ENCODE measurements at regions not wholly inside any gene's neighbourhood (a gene's known extent, or its start where the extent isn't known, plus 50 kb on each side); places are given as distances from the start of the nearest gene placed in this dataset.

DNA sequence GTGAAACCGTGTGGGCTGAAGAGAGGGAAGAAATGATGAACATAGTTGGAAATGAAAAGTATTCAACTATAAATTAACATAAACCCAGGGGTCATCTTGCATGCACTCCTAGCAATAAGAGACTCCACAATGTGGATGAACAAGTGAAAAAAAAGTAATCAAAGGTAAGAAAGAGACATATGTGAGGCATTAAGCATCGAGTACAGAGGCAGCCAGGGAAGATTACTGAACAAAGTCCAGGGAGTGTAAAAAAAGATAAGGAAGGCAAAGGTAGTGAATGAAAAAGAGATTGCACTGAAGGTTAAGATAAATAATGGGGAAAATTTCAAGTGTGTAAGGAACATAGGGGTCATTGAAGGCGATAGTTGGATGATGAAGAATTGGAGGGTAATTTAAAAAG lies 330.8 kb upstream of the PROX1 start:
- H3K36me3 ChIP-seq (ENCODE audit: control insufficient read depth, insufficient read depth, low read length), result no peaks in the 10 kb centered on the region
- H2BK120ac ChIP-seq (ENCODE audit: low read depth, low read length), result no peak overlapping the region
- H3K27ac ChIP-seq (ENCODE audit: low read depth, low read length), result no peak overlapping the region
- H3K4me2 ChIP-seq (ENCODE audit: low read length), result no peak overlapping the region
- H2BK5ac ChIP-seq (ENCODE audit: low read length), result no peak overlapping the region
- H3K79me1 ChIP-seq (ENCODE audit: low read length), result no peaks in the 10 kb centered on the region
- no peak overlapping the region for H4K8ac ChIP-seq (ENCODE audit: low read depth, low read length)
- WGBS (ENCODE audit: extremely low coverage, insufficient coverage, low lambda C conversion rate), result 100% methylated on average over 1 of the region's 3 CpGs
- no peak overlapping the region for H3K9ac ChIP-seq (ENCODE audit: low read length)
- no peak overlapping the region for H3K4me3 ChIP-seq (ENCODE audit: low read length)
- no peak overlapping the region for H3K23ac ChIP-seq (ENCODE audit: low read length)
- no peak for DNase-seq
- H3K79me2 ChIP-seq (ENCODE audit: control insufficient read depth, insufficient read depth, low read length), result no peaks in the 10 kb centered on the region
- no peak overlapping the region for H3K18ac ChIP-seq (ENCODE audit: low read length)
- H3K56ac ChIP-seq (ENCODE audit: low read length), result no peak overlapping the region
- H2AK5ac ChIP-seq (ENCODE audit: low read length), result no peak overlapping the region
- no peak overlapping the region for H2BK15ac ChIP-seq (replicated peaks; ENCODE audit: low read depth)
- no peaks in the 10 kb centered on the region for H3K27me3 ChIP-seq (ENCODE audit: insufficient read depth, low read length, poor library complexity)
- no peak overlapping the region for H4K5ac ChIP-seq (ENCODE audit: low read length)
- no peak overlapping the region for H3K4ac ChIP-seq (ENCODE audit: low read depth, low read length)
- H3K4me1 ChIP-seq (ENCODE audit: control insufficient read depth, low read depth, low read length), result no peaks in the 10 kb centered on the region

DNA sequence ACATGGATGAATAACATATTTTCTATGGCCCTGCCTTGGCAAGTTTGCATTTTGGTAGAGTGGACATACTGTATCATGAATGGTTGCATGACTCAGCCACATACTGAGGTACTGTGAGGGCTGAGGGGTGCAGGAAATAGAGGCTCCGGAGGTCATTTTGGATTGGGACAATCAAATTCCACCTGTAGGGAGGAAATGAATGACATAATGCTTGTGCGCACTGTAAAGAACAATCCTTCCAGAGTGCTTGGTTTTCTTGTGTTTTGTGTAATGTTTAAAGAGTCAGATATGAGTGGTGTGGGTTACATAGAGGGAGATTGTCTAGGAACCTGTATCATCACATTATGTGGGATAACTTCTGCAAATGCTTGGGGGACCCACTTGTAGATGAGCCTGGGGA lies 329.9 kb upstream of the PROX1 start:
- Histone ChIP-seq H3K4me2 (ENCODE audit: low read length) (no peak overlapping the region), H3K4me1 (ENCODE audit: control insufficient read depth, low read depth, low read length) (no peaks in the 10 kb centered on the region)
- WGBS (ENCODE audit: extremely low coverage, insufficient coverage, low lambda C conversion rate), result no CpG with 5 or more reads among the region's 2 CpGs

DNA sequence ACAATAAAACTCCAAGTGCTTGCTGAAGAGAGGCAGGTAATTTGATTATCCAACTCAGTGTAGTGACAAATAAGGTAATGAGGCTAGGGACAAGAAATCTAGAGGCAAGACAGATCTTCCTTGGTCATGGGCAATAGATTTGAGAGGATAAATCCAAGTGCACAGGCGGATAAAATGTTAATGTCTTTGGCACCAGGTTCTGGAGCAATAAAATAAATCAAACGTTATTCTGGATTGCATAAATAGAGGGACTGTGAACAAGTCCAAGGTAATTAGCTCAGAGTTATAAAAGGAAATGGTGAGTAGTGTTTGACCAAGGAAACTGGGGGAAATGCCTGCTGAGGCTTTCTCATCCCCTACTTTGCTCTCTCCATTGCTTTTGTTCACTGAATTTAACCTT lies 329.3 kb upstream of the PROX1 start:
- H2BK5ac ChIP-seq (ENCODE audit: low read length), result no peak overlapping the region
- H3K4me3 ChIP-seq (ENCODE audit: low read length), result no peak overlapping the region
- no peaks in the 10 kb centered on the region for H3K36me3 ChIP-seq (ENCODE audit: control insufficient read depth, insufficient read depth, low read length)
- H3K27ac ChIP-seq (ENCODE audit: low read depth, low read length), result no peak overlapping the region
- H3K18ac ChIP-seq (ENCODE audit: low read length), result no peak overlapping the region
- no peak overlapping the region for H3K23ac ChIP-seq (ENCODE audit: low read length)
- H3K9ac ChIP-seq (ENCODE audit: low read length), result no peak overlapping the region
- H4K5ac ChIP-seq (ENCODE audit: low read length), result no peak overlapping the region
- DNase-seq, result no peak
- H2BK15ac ChIP-seq (replicated peaks; ENCODE audit: low read depth), result no peak overlapping the region
- H3K4ac ChIP-seq (ENCODE audit: low read depth, low read length), result no peak overlapping the region
- H3K27me3 ChIP-seq (ENCODE audit: insufficient read depth, low read length, poor library complexity), result no peaks in the 10 kb centered on the region
- no peaks in the 10 kb centered on the region for H3K79me1 ChIP-seq (ENCODE audit: low read length)
- H2BK120ac ChIP-seq (ENCODE audit: low read depth, low read length), result no peak overlapping the region
- no peaks in the 10 kb centered on the region for H3K4me1 ChIP-seq (ENCODE audit: control insufficient read depth, low read depth, low read length)
- no peak overlapping the region for H3K4me2 ChIP-seq (ENCODE audit: low read length)
- H3K56ac ChIP-seq (ENCODE audit: low read length), result no peak overlapping the region
- no peak overlapping the region for H4K8ac ChIP-seq (ENCODE audit: low read depth, low read length)
- H2AK5ac ChIP-seq (ENCODE audit: low read length), result no peak overlapping the region
- no peaks in the 10 kb centered on the region for H3K79me2 ChIP-seq (ENCODE audit: control insufficient read depth, insufficient read depth, low read length)
- no CpG with 5 or more reads among the region's 2 CpGs for WGBS (ENCODE audit: extremely low coverage, insufficient coverage, low lambda C conversion rate)

More for the DNA sequence above, 329.9 kb upstream of the PROX1 start:
- H3K79me1 ChIP-seq (ENCODE audit: low read length), result no peaks in the 10 kb centered on the region
- no peak overlapping the region for H2BK15ac ChIP-seq (replicated peaks; ENCODE audit: low read depth)
- H4K8ac ChIP-seq (ENCODE audit: low read depth, low read length), result no peak overlapping the region
- no peak overlapping the region for H3K27ac ChIP-seq (ENCODE audit: low read depth, low read length)
- H2BK5ac ChIP-seq (ENCODE audit: low read length), result no peak overlapping the region
- no peak overlapping the region for H3K4me3 ChIP-seq (ENCODE audit: low read length)
- no peak overlapping the region for H2AK5ac ChIP-seq (ENCODE audit: low read length)
- no peak overlapping the region for H3K9ac ChIP-seq (ENCODE audit: low read length)
- H3K27me3 ChIP-seq (ENCODE audit: insufficient read depth, low read length, poor library complexity), result no peaks in the 10 kb centered on the region
- H3K18ac ChIP-seq (ENCODE audit: low read length), result no peak overlapping the region
- H3K4ac ChIP-seq (ENCODE audit: low read depth, low read length), result no peak overlapping the region
- H4K5ac ChIP-seq (ENCODE audit: low read length), result no peak overlapping the region
- no peak overlapping the region for H2BK120ac ChIP-seq (ENCODE audit: low read depth, low read length)
- H3K79me2 ChIP-seq (ENCODE audit: control insufficient read depth, insufficient read depth, low read length), result no peaks in the 10 kb centered on the region
- DNase-seq, result no peak
- H3K23ac ChIP-seq (ENCODE audit: low read length), result no peak overlapping the region
- H3K36me3 ChIP-seq (ENCODE audit: control insufficient read depth, insufficient read depth, low read length), result no peaks in the 10 kb centered on the region
- H3K56ac ChIP-seq (ENCODE audit: low read length), result no peak overlapping the region

GRCh38 chr1:213659580-213660547 lies 327.9 kb upstream of the PROX1 start:
- no peaks in the 10 kb centered on the region for H3K79me2 ChIP-seq (ENCODE audit: control insufficient read depth, insufficient read depth, low read length)
- no CpG with 5 or more reads among the region's 8 CpGs for WGBS (ENCODE audit: extremely low coverage, insufficient coverage, low lambda C conversion rate)
- H3K27me3 ChIP-seq (ENCODE audit: insufficient read depth, low read length, poor library complexity), result no peaks in the 10 kb centered on the region

GRCh38 chr1:213661302-213661701 lies 326.5 kb upstream of the PROX1 start:
- no peaks in the 10 kb centered on the region for H3K4me1 ChIP-seq (ENCODE audit: control insufficient read depth, low read depth, low read length)
- no peak overlapping the region for H3K9ac ChIP-seq (ENCODE audit: low read length)
- no CpG with 5 or more reads among the region's 9 CpGs for WGBS (ENCODE audit: extremely low coverage, insufficient coverage, low lambda C conversion rate)

More at GRCh38 chr1:213659580-213660547, 327.9 kb upstream of the PROX1 start:
- DNase-seq, result no peak
- H3K36me3 ChIP-seq (ENCODE audit: control insufficient read depth, insufficient read depth, low read length), result no peaks in the 10 kb centered on the region
- H3K27ac ChIP-seq (ENCODE audit: low read depth, low read length), result no peak overlapping the region
- no peaks in the 10 kb centered on the region for H3K4me1 ChIP-seq (ENCODE audit: control insufficient read depth, low read depth, low read length)
- no peak overlapping the region for H3K4me2 ChIP-seq (ENCODE audit: low read length)
- H2BK5ac ChIP-seq (ENCODE audit: low read length), result no peak overlapping the region
- H4K8ac ChIP-seq (ENCODE audit: low read depth, low read length), result no peak overlapping the region
- no peak overlapping the region for H2AK5ac ChIP-seq (ENCODE audit: low read length)
- no peak overlapping the region for H3K9ac ChIP-seq (ENCODE audit: low read length)
- H2BK120ac ChIP-seq (ENCODE audit: low read depth, low read length), result no peak overlapping the region
- no peak overlapping the region for H3K23ac ChIP-seq (ENCODE audit: low read length)
- no peak overlapping the region for H4K5ac ChIP-seq (ENCODE audit: low read length)
- H3K4ac ChIP-seq (ENCODE audit: low read depth, low read length), result no peak overlapping the region
- no peak overlapping the region for H3K18ac ChIP-seq (ENCODE audit: low read length)
- H2BK15ac ChIP-seq (replicated peaks; ENCODE audit: low read depth), result no peak overlapping the region
- H3K56ac ChIP-seq (ENCODE audit: low read length), result no peak overlapping the region
- no peaks in the 10 kb centered on the region for H3K79me1 ChIP-seq (ENCODE audit: low read length)
- H3K4me3 ChIP-seq (ENCODE audit: low read length), result no peak overlapping the region

More at GRCh38 chr1:213661302-213661701, 326.5 kb upstream of the PROX1 start:
- H2AK5ac ChIP-seq (ENCODE audit: low read length), result no peak overlapping the region
- no peak overlapping the region for H3K18ac ChIP-seq (ENCODE audit: low read length)
- no peak overlapping the region for H2BK5ac ChIP-seq (ENCODE audit: low read length)
- H3K79me2 ChIP-seq (ENCODE audit: control insufficient read depth, insufficient read depth, low read length), result no peaks in the 10 kb centered on the region
- no peak overlapping the region for H3K4me2 ChIP-seq (ENCODE audit: low read length)
- no peaks in the 10 kb centered on the region for H3K27me3 ChIP-seq (ENCODE audit: insufficient read depth, low read length, poor library complexity)
- H3K27ac ChIP-seq (ENCODE audit: low read depth, low read length), result no peak overlapping the region
- H2BK15ac ChIP-seq (replicated peaks; ENCODE audit: low read depth), result no peak overlapping the region
- no peaks in the 10 kb centered on the region for H3K79me1 ChIP-seq (ENCODE audit: low read length)
- no peak overlapping the region for H3K4ac ChIP-seq (ENCODE audit: low read depth, low read length)
- no peak overlapping the region for H3K56ac ChIP-seq (ENCODE audit: low read length)
- H3K23ac ChIP-seq (ENCODE audit: low read length), result no peak overlapping the region
- no peak overlapping the region for H4K8ac ChIP-seq (ENCODE audit: low read depth, low read length)
- no peak overlapping the region for H4K5ac ChIP-seq (ENCODE audit: low read length)
- H3K4me3 ChIP-seq (ENCODE audit: low read length), result no peak overlapping the region
- H2BK120ac ChIP-seq (ENCODE audit: low read depth, low read length), result no peak overlapping the region
- DNase-seq, result no peak
- H3K36me3 ChIP-seq (ENCODE audit: control insufficient read depth, insufficient read depth, low read length), result no peaks in the 10 kb centered on the region

Data from mesendoderm (in vitro differentiated cells).